GM12892 (cell line): ENCODE measurements at regions not wholly inside any gene's neighbourhood (a gene's known extent, or its start where the extent isn't known, plus 50 kb on each side); places are given as distances from the start of the nearest gene placed in this dataset.

ENCODE experiments used
- POLR2A ChIP-seq: IDR thresholded peaks from 2 replicates; pipeline ENCODE4 v1.6.1; 2011; ENCODE audit warnings: low read depth, low read length, control low read depth
- POLR2AphosphoS5 ChIP-seq: IDR thresholded peaks from 2 replicates; pipeline ENCODE4 v1.6.1; 2011; ENCODE audit warnings: low read depth, low read length, control low read depth
- TAF1 ChIP-seq: IDR thresholded peaks from 2 replicates; pipeline ENCODE4 v1.6.1; 2011; ENCODE audit warnings: low read depth, mild to moderate bottlenecking, control low read depth, low read length, borderline replicate concordance

DNA sequence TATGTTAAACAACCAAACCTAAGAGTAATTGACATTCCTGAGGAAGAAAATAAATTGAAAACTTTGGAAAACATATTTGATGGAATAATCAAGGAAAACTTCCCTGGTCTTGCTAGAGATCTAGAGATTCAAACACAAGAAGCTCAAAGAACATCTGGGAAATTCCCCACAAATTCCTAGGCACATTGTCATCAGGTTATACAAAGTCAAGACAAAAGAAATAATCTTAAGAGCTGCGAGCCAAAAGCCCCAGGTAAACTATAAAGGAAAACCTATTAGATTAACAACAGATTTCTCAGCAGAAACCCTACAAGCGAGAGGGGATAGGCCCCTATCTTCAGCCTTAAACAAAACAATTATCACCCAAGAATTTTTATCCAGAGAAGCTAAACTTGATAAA, 1082.0 kb upstream of the IGFBP7 start:
- TF ChIP-seq POLR2AphosphoS5 (no peak), POLR2A (no peak), TAF1 (no peak)
